Femur (tissue), 1 donor: ENCODE measurements at regions not wholly inside any gene's neighbourhood (a gene's known extent, or its start where the extent isn't known, plus 50 kb on each side); places are given as distances from the start of the nearest gene placed in this dataset.

Source experiments
- DNase-seq: peaks from one replicate; pipeline ENCODE4 v3.0.0-alpha.2; 2017

- DNase-seq: no peak
These were observed 49.7 kb downstream of the CYRIA start for GRCh38 chr2:16615687-16616615.

GRCh38 chr2:16615246-16615645, 50.4 kb downstream of the CYRIA start:
- no peak for DNase-seq

GRCh38 chr2:16614314-16614860, 51.2 kb downstream of the CYRIA start:
- peak; percentile 50 for DNase-seq

- no peak for DNase-seq
These were observed 52.1 kb downstream of the CYRIA start for GRCh38 chr2:16613539-16614011.

- no peak for DNase-seq
These were observed 53.1 kb downstream of the CYRIA start for GRCh38 chr2:16612490-16612889.

DNA sequence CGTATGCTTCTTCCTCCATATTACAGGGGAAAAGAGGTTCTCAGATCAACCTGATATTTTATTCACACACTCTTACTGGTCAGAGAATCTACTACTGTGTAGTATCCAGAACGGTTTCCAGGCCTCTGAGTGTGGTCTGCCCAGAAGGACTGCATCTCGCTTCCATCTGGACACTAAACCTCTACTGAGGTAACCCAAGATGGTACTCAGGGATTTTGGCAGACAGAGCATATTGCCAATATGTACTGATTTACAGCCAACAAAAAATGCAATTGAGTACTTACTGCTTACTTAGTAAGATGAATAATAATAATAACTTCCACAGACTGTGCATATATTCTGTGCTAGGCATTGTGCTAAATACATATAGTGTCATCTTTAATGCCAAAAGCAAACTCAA, 55.8 kb downstream of the CYRIA start:
- no peak for DNase-seq

GRCh38 chr2:16608661-16609643, 56.7 kb downstream of the CYRIA start:
- DNase-seq: peak; percentile 91

GRCh38 chr2:16607301-16607700, 58.3 kb downstream of the CYRIA start:
- DNase-seq: no peak

- DNase-seq: no peak
These were observed 61.4 kb downstream of the CYRIA start for GRCh38 chr2:16604236-16604635.

DNA sequence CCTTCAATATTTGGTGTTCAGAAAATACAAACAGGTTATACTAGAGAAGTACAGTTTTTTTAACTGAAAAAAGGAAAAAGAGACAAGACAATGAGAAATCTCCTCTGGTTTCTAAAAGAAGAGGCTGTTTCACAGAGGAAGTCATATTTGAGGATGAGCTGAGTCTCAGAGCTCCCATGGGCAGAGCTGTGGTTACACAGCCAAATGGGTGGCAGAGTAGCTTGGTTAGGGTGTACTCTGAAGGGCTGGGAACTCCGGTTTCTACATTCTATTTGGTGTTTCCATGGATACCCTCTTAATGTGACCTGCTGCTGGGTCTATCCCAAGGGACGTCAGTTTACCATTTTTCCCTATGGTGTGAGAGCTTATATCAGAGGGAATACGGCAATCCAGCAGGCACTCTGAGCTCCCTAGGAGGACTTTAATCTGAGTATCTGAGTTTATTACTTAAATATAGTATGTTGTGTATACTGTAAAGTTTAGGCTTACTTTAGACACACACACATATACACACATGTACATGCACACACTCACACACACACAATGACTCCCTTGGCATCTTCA, 74.2 kb downstream of the CYRIA start:
- DNase-seq: no peak

GRCh38 chr2:16589465-16589864, 76.2 kb downstream of the CYRIA start:
- DNase-seq: no peak

- no peak for DNase-seq
These were observed 77.1 kb downstream of the CYRIA start for GRCh38 chr2:16588565-16588964.

- DNase-seq: no peak
These were observed 78.0 kb downstream of the CYRIA start for GRCh38 chr2:16587601-16588000.

- no peak for DNase-seq
These were observed 80.7 kb downstream of the CYRIA start for GRCh38 chr2:16584824-16585540.

DNA sequence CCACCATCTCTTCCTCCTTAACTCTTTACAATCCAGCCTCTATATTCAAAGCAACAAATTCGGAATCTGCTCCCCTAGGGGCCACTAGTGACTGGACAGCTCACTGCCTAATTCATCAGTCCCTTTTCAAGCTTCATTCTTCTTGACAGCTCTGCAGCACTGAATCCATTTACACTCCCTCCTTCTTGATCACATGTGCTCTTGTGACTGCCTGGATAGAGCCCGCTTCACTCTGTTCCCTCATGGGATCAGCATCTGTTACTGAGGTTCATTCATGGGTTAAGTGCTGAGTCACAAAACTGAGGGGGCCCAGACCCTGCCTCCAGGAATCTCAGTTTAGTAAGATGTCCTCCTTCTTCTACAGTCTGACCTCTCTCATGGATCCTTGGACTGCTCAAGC, 81.5 kb downstream of the CYRIA start:
- DNase-seq: no peak

GRCh38 chr2:16581241-16581640, 84.4 kb downstream of the CYRIA start:
- DNase-seq: no peak

GRCh38 chr2:16578081-16578480, 87.6 kb downstream of the CYRIA start:
- DNase-seq: no peak

- DNase-seq: no peak
These were observed 95.1 kb downstream of the CYRIA start for GRCh38 chr2:16570516-16570915.

GRCh38 chr2:16568998-16569784, 96.4 kb downstream of the CYRIA start:
- DNase-seq: peak; percentile 22

GRCh38 chr2:16566701-16567100, 98.9 kb downstream of the CYRIA start:
- DNase-seq: no peak

GRCh38 chr2:16565481-16565880, 100.2 kb downstream of the CYRIA start:
- no peak for DNase-seq
